ENCODE measurements at regions not wholly inside any gene's neighbourhood (a gene's known extent, or its start where the extent isn't known, plus 50 kb on each side); places are given as distances from the start of the nearest gene placed in this dataset.

- no peaks in the 10 kb centered on the region for H3K36me3 Mint-ChIP-seq (ENCODE audit: low read depth)
- ChIA-PET POLR2A (no interaction called here), CTCF (no interaction called here)
- no peak overlapping the region for H3K27ac Mint-ChIP-seq
- no peaks in the 10 kb centered on the region for H3K4me1 Mint-ChIP-seq (ENCODE audit: low read depth)
- no peak for TF ChIP-seq CTCF (IDR thresholded peaks at IDR 0.05)
- ATAC-seq = no peak
- no peak overlapping the region for H3K4me3 Mint-ChIP-seq
- DNase-seq = no peak
- H3K9me3 Mint-ChIP-seq = no peaks in the 10 kb centered on the region
- intact Hi-C loops (cut with micrococcal nuclease) = no loop called here
- H3K27me3 Mint-ChIP-seq = peaks cover 2% of the 10 kb centered on the region
These were observed 195.9 kb upstream of the SESN3 start for GRCh38 chr11:95426823-95427462.

- Mint-ChIP-seq H3K36me3 (ENCODE audit: low read depth) (no peaks in the 10 kb centered on the region), H3K9me3 (no peaks in the 10 kb centered on the region), H3K4me3 (no peak overlapping the region), H3K27me3 (no peaks in the 10 kb centered on the region), H3K4me1 (ENCODE audit: low read depth) (no peaks in the 10 kb centered on the region), H3K27ac (no peak overlapping the region)
- intact Hi-C loops (cut with micrococcal nuclease) = no loop called here
- TF ChIP-seq CTCF (IDR thresholded peaks at IDR 0.05) = no peak
- DNase-seq = no peak
- ATAC-seq = no peak
- CTCF ChIA-PET = interaction anchor here (0.6 to 0.9 kb wide), 2 partner anchors 13 to 285 kb away, joined by 3 read pairs; no protein-coding TSS in a partner anchor
- POLR2A ChIA-PET = no interaction called here
These were observed 188.9 kb upstream of the SESN3 start for GRCh38 chr11:95419915-95420314.

- TF ChIP-seq CTCF (IDR thresholded peaks at IDR 0.05) = no peak
- Mint-ChIP-seq H3K27ac (no peak overlapping the region), H3K9me3 (no peaks in the 10 kb centered on the region), H3K27me3 (no peaks in the 10 kb centered on the region), H3K4me3 (no peak overlapping the region), H3K36me3 (ENCODE audit: low read depth) (no peaks in the 10 kb centered on the region), H3K4me1 (ENCODE audit: low read depth) (no peaks in the 10 kb centered on the region)
- ChIA-PET CTCF (no interaction called here), POLR2A (no interaction called here)
- no peak for ATAC-seq
- intact Hi-C loops (cut with micrococcal nuclease) = no loop called here
- no peak for DNase-seq
These were observed 187.9 kb upstream of the SESN3 start for GRCh38 chr11:95418916-95419315.

- ATAC-seq = no peak
These were observed 186.8 kb upstream of the SESN3 start for GRCh38 chr11:95417832-95418231.

GRCh38 chr11:95415837-95416304 lies 184.9 kb upstream of the SESN3 start:
- no peaks in the 10 kb centered on the region for H3K36me3 Mint-ChIP-seq (ENCODE audit: low read depth)
- DNase-seq (no peak), ATAC-seq (no peak)
- POLR2A ChIA-PET = no interaction called here
- no peaks in the 10 kb centered on the region for H3K9me3 Mint-ChIP-seq
- H3K27ac Mint-ChIP-seq = no peak overlapping the region
- no peak for TF ChIP-seq CTCF (IDR thresholded peaks at IDR 0.05)
- no peaks in the 10 kb centered on the region for H3K27me3 Mint-ChIP-seq
- intact Hi-C loops (cut with micrococcal nuclease) = no loop called here
- CTCF ChIA-PET = no interaction called here
- peaks cover 2% of the 10 kb centered on the region for H3K4me1 Mint-ChIP-seq (ENCODE audit: low read depth)
- no peak overlapping the region for H3K4me3 Mint-ChIP-seq

More at GRCh38 chr11:95417832-95418231, 186.8 kb upstream of the SESN3 start:
- ChIA-PET CTCF (no interaction called here), POLR2A (no interaction called here)
- TF ChIP-seq CTCF (IDR thresholded peaks at IDR 0.05) = no peak
- DNase-seq = no peak
- Mint-ChIP-seq H3K4me1 (ENCODE audit: low read depth) (no peaks in the 10 kb centered on the region), H3K27ac (no peak overlapping the region), H3K27me3 (no peaks in the 10 kb centered on the region), H3K36me3 (ENCODE audit: low read depth) (no peaks in the 10 kb centered on the region), H3K9me3 (no peaks in the 10 kb centered on the region), H3K4me3 (no peak overlapping the region)
- intact Hi-C loops (cut with micrococcal nuclease) = no loop called here
